ENCODE measurements at regions not wholly inside any gene's neighbourhood (a gene's known extent, or its start where the extent isn't known, plus 50 kb on each side); places are given as distances from the start of the nearest gene placed in this dataset.

GRCh38 chr2:120516679-120517314, 170.9 kb downstream of the INHBB start:
- TF ChIP-seq POLR2A (IDR thresholded peaks at IDR 0.05; ENCODE audit: low read depth, low read length), result no peak
- no peak for TF ChIP-seq POLR2AphosphoS5 (IDR thresholded peaks at IDR 0.05; ENCODE audit: low read depth, low read length)
- TF ChIP-seq TAF1 (IDR thresholded peaks at IDR 0.05; ENCODE audit: borderline replicate concordance, low read depth, low read length), result no peak
